Tibial nerve (tissue), 3 donors: ENCODE measurements at regions not wholly inside any gene's neighbourhood (a gene's known extent, or its start where the extent isn't known, plus 50 kb on each side); places are given as distances from the start of the nearest gene placed in this dataset.

Source experiments
- CTCF ChIP-seq, 5 experiments: fragments of 200-600 bp in 3 of 5; fragments of 450-650 bp in 2 of 5; sonication (generic) in 3 of 5; IDR thresholded peaks; one replicate each; pipeline ENCODE4 v1.5.1; 2016 to 2019; ENCODE audit warnings: antibody characterized with exemption in 5 of 5, mild to moderate bottlenecking in 3 of 5, moderate library complexity in 2 of 5
- POLR2A ChIP-seq, 2 donors: fragments of 450-650 bp; IDR thresholded peaks; one replicate each; pipeline ENCODE4 v1.6.1; 2017; ENCODE audit warnings: antibody characterized with exemption in 2 of 2, mild to moderate bottlenecking in 2 of 2, moderate library complexity in 2 of 2

- TF ChIP-seq CTCF (IDR thresholded peaks at IDR 0.05), result no peak
- TF ChIP-seq POLR2A (IDR thresholded peaks at IDR 0.05), result no peak
Observed at GRCh38 chr20:60237981-60238380, 279.8 kb downstream of the CDH26 start.
